IMR-90 (cell line): ENCODE measurements at regions not wholly inside any gene's neighbourhood (a gene's known extent, or its start where the extent isn't known, plus 50 kb on each side); places are given as distances from the start of the nearest gene placed in this dataset.

Source experiments
- ATAC-seq: fragments of 200-7000 bp; cut with Tn5 transposase; 2 replicates; pipeline ENCODE4 v1.9.1; 2020; ENCODE audit warnings: low read depth, mild to moderate bottlenecking, moderate library complexity
- BruUV-seq: library from RNA; stranded (reverse); fragments of 400-500 nt; replicated peaks from 2 replicates; lab custom pipeline; 2021; lab: Mats Ljungman, UMichigan
- CTCF ChIA-PET: fragments of 300-600 bp; formaldehyde crosslinking; extraction: SDS; loops from one replicate; lab custom pipeline; 2021; ENCODE audit warnings: antibody characterized with exemption; lab: Yijun Ruan, JAX
- POLR2A ChIA-PET: fragments of 300-600 bp; sonication (Branson Sonifier 250); formaldehyde crosslinking; loops from one replicate; lab custom pipeline; 2022; ENCODE audit warnings: antibody characterized with exemption; ENCODE audit not compliant: unreplicated experiment; lab: Charles Lee
- DNase-seq: peaks from one replicate; pipeline ENCODE4 v3.0.0; 2013
- H2AFZ ChIP-seq: replicated peaks from 2 replicates; pipeline ENCODE3; 2013; ENCODE audit warnings: low read length, mild to moderate bottlenecking; ENCODE audit not compliant: poor library complexity
- H2AK5ac ChIP-seq: 2 replicates; pipeline ENCODE4 v1.6.1; 2013; ENCODE audit warnings: low read depth, low read length, inconsistent platforms
- H2AK9ac ChIP-seq: replicated peaks from 2 replicates; pipeline ENCODE3; 2013; ENCODE audit warnings: mild to moderate bottlenecking, low read depth, low read length, moderate library complexity; ENCODE audit not compliant: poor library complexity
- H2BK120ac ChIP-seq: 2 replicates; pipeline ENCODE4 v1.6.1; 2013; ENCODE audit warnings: low read depth, low read length, inconsistent platforms
- H2BK15ac ChIP-seq: 3 replicates; pipeline ENCODE4 v1.6.1; 2013; ENCODE audit warnings: low read depth, low read length, inconsistent platforms
- H2BK20ac ChIP-seq: 2 replicates; pipeline ENCODE4 v1.6.1; 2013; ENCODE audit warnings: low read depth, mild to moderate bottlenecking, inconsistent platforms, low read length, moderate library complexity
- H2BK5ac ChIP-seq: 2 replicates; pipeline ENCODE4 v1.6.1; 2013; ENCODE audit warnings: mild to moderate bottlenecking, low read depth, low read length, inconsistent platforms; ENCODE audit not compliant: poor library complexity, severe bottlenecking
- H3K14ac ChIP-seq: replicated peaks from 2 replicates; pipeline ENCODE4 v1.6.1; 2013; ENCODE audit warnings: low read depth, low read length, inconsistent platforms
- H3K18ac ChIP-seq: 2 replicates; pipeline ENCODE4 v1.6.1; 2013; ENCODE audit warnings: low read depth, low read length, control low read depth
- H3K23ac ChIP-seq: 2 replicates; pipeline ENCODE4 v1.6.1; 2013; ENCODE audit warnings: low read depth, low read length, inconsistent platforms
- H3K27ac ChIP-seq: 2 replicates; pipeline ENCODE4 v1.5.1; 2013; ENCODE audit warnings: mild to moderate bottlenecking, control low read depth, low read length; ENCODE audit not compliant: insufficient read depth
- H3K27me3 ChIP-seq: 2 replicates; pipeline ENCODE4 v1.6.1; 2013; ENCODE audit warnings: low read length; ENCODE audit not compliant: control insufficient read depth, insufficient read depth
- H3K36me3 ChIP-seq: 2 replicates; pipeline ENCODE4 v1.6.1; 2013; ENCODE audit warnings: low read length, mixed read lengths; ENCODE audit not compliant: control insufficient read depth, insufficient read depth
- H3K4ac ChIP-seq: 2 replicates; pipeline ENCODE4 v1.6.1; 2013; ENCODE audit warnings: low read depth, low read length, inconsistent platforms
- H3K4me1 ChIP-seq: 2 replicates; pipeline ENCODE4 v1.6.1; 2013; ENCODE audit warnings: low read length, mixed read lengths; ENCODE audit not compliant: control insufficient read depth, insufficient read depth
- H3K4me2 ChIP-seq: 2 replicates; pipeline ENCODE4 v1.6.1; 2013; ENCODE audit warnings: low read depth, mild to moderate bottlenecking, control low read depth, low read length, moderate library complexity
- H3K4me3 ChIP-seq: 2 replicates; pipeline ENCODE4 v1.5.1; 2013; ENCODE audit warnings: low read depth, mild to moderate bottlenecking, control low read depth, low read length, moderate library complexity; ENCODE audit not compliant: insufficient read depth
- H3K56ac ChIP-seq: 2 replicates; pipeline ENCODE4 v1.6.1; 2013; ENCODE audit warnings: low read length, inconsistent platforms; ENCODE audit not compliant: insufficient read depth; ENCODE audit errors: extremely low read depth
- H3K79me1 ChIP-seq, 2 experiments: 2 replicates each; pipeline ENCODE4 v1.6.1; 2013; ENCODE audit warnings: low read length in 2 of 2, inconsistent platforms in 1 of 2, low read depth in 1 of 2
- H3K9ac ChIP-seq: 2 replicates; pipeline ENCODE4 v1.6.1; 2013; ENCODE audit warnings: low read depth, low read length, control low read depth
- H3K9me1 ChIP-seq: 2 replicates; pipeline ENCODE4 v1.6.1; 2013; ENCODE audit warnings: low read length, inconsistent platforms; ENCODE audit not compliant: insufficient read depth
- H3K9me3 ChIP-seq: 2 replicates; pipeline ENCODE4 v1.6.1; 2013; ENCODE audit warnings: low read length; ENCODE audit not compliant: control insufficient read depth, insufficient read depth
- H4K20me1 ChIP-seq: 2 replicates; pipeline ENCODE4 v1.6.1; 2013; ENCODE audit warnings: low read length, inconsistent platforms; ENCODE audit not compliant: insufficient read depth
- H4K5ac ChIP-seq: 2 replicates; pipeline ENCODE4 v1.6.1; 2013; ENCODE audit warnings: mild to moderate bottlenecking, low read depth, low read length, control low read depth
- H4K8ac ChIP-seq, 2 experiments: 2 replicates each; pipeline ENCODE4 v1.6.1; 2013; ENCODE audit warnings: low read depth in 2 of 2, low read length in 2 of 2, control low read depth in 1 of 2, inconsistent platforms in 1 of 2
- H4K91ac ChIP-seq: 2 replicates; pipeline ENCODE4 v1.6.1; 2013; ENCODE audit warnings: low read depth, low read length, inconsistent platforms; ENCODE audit not compliant: insufficient read depth
- BHLHE40 ChIP-seq: fragments of 150-350 bp; IDR thresholded peaks from 2 replicates; pipeline ENCODE4 v1.6.1; 2016; ENCODE audit warnings: mild to moderate bottlenecking, low read depth, low read length
- CEBPB ChIP-seq: IDR thresholded peaks from 2 replicates; pipeline ENCODE4 v1.6.1; 2012; ENCODE audit warnings: low read depth, low read length, improper control_type of control experiment
- CHD1 ChIP-seq: IDR thresholded peaks from 2 replicates; pipeline ENCODE4 v1.6.1; 2012; ENCODE audit warnings: low read depth, low read length, improper control_type of control experiment
- CTCF ChIP-seq: conservative IDR thresholded peaks from 2 replicates; pipeline ENCODE4 v1.5.1; 2012; ENCODE audit warnings: mild to moderate bottlenecking, low read depth, low read length, improper control_type of control experiment
- ELK1 ChIP-seq: fragments of 150-350 bp; IDR thresholded peaks from 2 replicates; pipeline ENCODE4 v1.6.1; 2016; ENCODE audit warnings: low read depth, mild to moderate bottlenecking, low read length, moderate library complexity, borderline replicate concordance
- FOS ChIP-seq: fragments of 150-350 bp; IDR thresholded peaks from 2 replicates; pipeline ENCODE4 v1.6.1; 2016; ENCODE audit warnings: low read depth, low read length
- MAFK ChIP-seq: IDR thresholded peaks from 2 replicates; pipeline ENCODE4 v1.6.1; 2012; ENCODE audit warnings: low read depth, low read length, improper control_type of control experiment
- MAZ ChIP-seq: IDR thresholded peaks from 2 replicates; pipeline ENCODE4 v1.6.1; 2012; ENCODE audit warnings: low read depth, mild to moderate bottlenecking, low read length, improper control_type of control experiment, moderate library complexity, borderline replicate concordance
- MXI1 ChIP-seq: IDR thresholded peaks from 2 replicates; pipeline ENCODE4 v1.6.1; 2012; ENCODE audit warnings: low read depth, mild to moderate bottlenecking, low read length, moderate library complexity, borderline replicate concordance
- NFE2L2 ChIP-seq: fragments of 150-350 bp; IDR thresholded peaks from 2 replicates; pipeline ENCODE4 v1.6.1; 2016; ENCODE audit warnings: low read depth, mild to moderate bottlenecking, low read length
- POLR2A ChIP-seq: IDR thresholded peaks from 2 replicates; pipeline ENCODE4 v1.6.1; 2012; ENCODE audit warnings: mild to moderate bottlenecking, low read depth, low read length
- RAD21 ChIP-seq: IDR thresholded peaks from 2 replicates; pipeline ENCODE4 v1.6.1; 2012; ENCODE audit warnings: low read length, improper control_type of control experiment
- RCOR1 ChIP-seq: IDR thresholded peaks from 2 replicates; pipeline ENCODE4 v1.6.1; 2012; ENCODE audit warnings: mild to moderate bottlenecking, low read length, improper control_type of control experiment; ENCODE audit not compliant: insufficient replicate concordance
- RFX5 ChIP-seq: IDR thresholded peaks from 2 replicates; pipeline ENCODE4 v1.8.0; 2012; ENCODE audit warnings: low read depth, mild to moderate bottlenecking, low read length, moderate library complexity
- SMC3 ChIP-seq: fragments of 150-350 bp; IDR thresholded peaks from 2 replicates; pipeline ENCODE4 v1.6.1; 2016; ENCODE audit warnings: low read depth, mild to moderate bottlenecking, antibody characterized with exemption, low read length, moderate library complexity
- WGBS, 2 experiments: methylation state at CpG; one replicate each; pipeline versions ENCODE4 v1.1.5 to v1.1.7; 2013; ENCODE audit warnings: missing lambda C conversion rate in 2 of 2; ENCODE audit not compliant: insufficient read length in 1 of 2; ENCODE audit errors: extremely low coverage in 2 of 2; 5-methylcytosine and 5-hydroxymethylcytosine counted together
- dilution Hi-C: fragments of 300-500 bp; cut with HindIII; formaldehyde crosslinking; loops from one replicate; pipeline ENCODE4 v1.14.3; 2018; ENCODE audit warnings: low sequenced_read_pairs; ENCODE audit not compliant: unreplicated experiment
- in situ Hi-C: fragments of 300-500 bp; cut with MboI; formaldehyde crosslinking; loops from 3 replicates; pipeline ENCODE4 v1.14.3; 2019; ENCODE audit warnings: low sequenced_read_pairs, inconsistent platforms, mixed read lengths
- intact Hi-C: fragments of 100-400 bp; cut with micrococcal nuclease; formaldehyde crosslinking; loops from 2 replicates; pipeline ENCODE4 v1.10.0; 2022
- TF ChIP-seq, protein P1 (sequence below): fragments of 150-350 bp; IDR thresholded peaks from 2 replicates; pipeline ENCODE4 v1.6.1; 2017; ENCODE audit warnings: mild to moderate bottlenecking, antibody characterized with exemption, low read length, low read depth

DNA sequence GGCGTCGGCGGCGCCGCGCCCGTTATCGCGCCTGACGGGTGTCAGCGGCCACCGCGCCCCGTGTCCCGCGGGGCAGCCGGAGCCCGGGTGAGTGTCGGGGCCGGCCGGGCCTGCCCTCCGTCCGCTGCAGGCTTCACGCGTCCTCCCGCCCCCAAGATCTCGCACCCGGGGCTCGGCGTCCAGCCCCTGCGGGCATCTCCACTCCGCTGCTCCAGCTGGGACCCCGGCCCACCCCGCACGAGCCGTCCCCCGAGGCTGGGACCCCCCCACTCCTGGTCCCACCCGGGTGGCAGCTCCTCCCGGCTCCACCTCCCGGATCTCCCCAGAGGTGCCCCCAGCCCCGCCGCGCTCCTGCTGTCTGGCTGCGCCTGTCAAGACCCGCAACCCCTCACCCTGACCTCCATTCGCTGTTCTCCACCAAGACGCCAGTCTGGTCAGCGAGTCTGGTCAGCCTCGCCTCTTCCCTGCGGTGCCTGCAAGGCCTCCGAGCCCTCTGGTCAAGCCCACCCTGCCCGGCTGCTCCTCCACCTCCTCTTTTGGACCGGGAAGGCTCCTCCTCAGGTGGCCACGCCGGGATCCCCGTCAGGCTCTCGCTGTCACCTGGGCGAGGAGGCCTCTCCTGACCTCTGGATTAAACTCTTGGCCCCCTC is 66.0 kb upstream of the NKX1-1 start:
- no peak overlapping the region for H2AK5ac ChIP-seq
- ChIA-PET POLR2A (no interaction called here), CTCF (no interaction called here)
- no peak overlapping the region for H2BK20ac ChIP-seq
- no peaks in the 10 kb centered on the region for H4K20me1 ChIP-seq
- no peak overlapping the region for H4K5ac ChIP-seq
- no peak overlapping the region for H2AK9ac ChIP-seq
- DNase-seq (no peak), ATAC-seq (no peak)
- no peak overlapping the region for H4K8ac ChIP-seq
- no peak overlapping the region for H3K4me2 ChIP-seq
- no peak overlapping the region for H3K18ac ChIP-seq
- BruUV-seq, result no TSS peak
- no peak overlapping the region for H2BK120ac ChIP-seq
- H3K14ac ChIP-seq, result no peak overlapping the region
- H4K91ac ChIP-seq, result no peak overlapping the region
- H3K9me3 ChIP-seq, result no peaks in the 10 kb centered on the region
- H3K56ac ChIP-seq, result no peak overlapping the region
- 3% methylated on average over 23 of the region's 58 CpGs; no CpG with 5 or more reads in 1 of the 2 experiments for WGBS, 2 experiments
- H3K36me3 ChIP-seq, result no peaks in the 10 kb centered on the region
- no peaks in the 10 kb centered on the region for H3K9me1 ChIP-seq
- intact Hi-C loops, result no loop called here
- in situ Hi-C loops, result no loop called here
- H3K27me3 ChIP-seq, result peaks cover 17% of the 10 kb centered on the region
- H3K27ac ChIP-seq, result no peak overlapping the region
- no peaks in the 10 kb centered on the region for H3K4me1 ChIP-seq
- H2BK15ac ChIP-seq, result no peak overlapping the region
- dilution Hi-C loops, result no loop called here
- no peak overlapping the region for H3K23ac ChIP-seq
- H3K4ac ChIP-seq, result no peak overlapping the region
- H3K9ac ChIP-seq, result no peak overlapping the region
- H3K79me1 ChIP-seq, result no peaks in the 10 kb centered on the region
- no peak overlapping the region for H2BK5ac ChIP-seq
- no peak overlapping the region for H2AFZ ChIP-seq
- TF ChIP-seq BHLHE40, result no peak
- TF ChIP-seq, protein P1, sequence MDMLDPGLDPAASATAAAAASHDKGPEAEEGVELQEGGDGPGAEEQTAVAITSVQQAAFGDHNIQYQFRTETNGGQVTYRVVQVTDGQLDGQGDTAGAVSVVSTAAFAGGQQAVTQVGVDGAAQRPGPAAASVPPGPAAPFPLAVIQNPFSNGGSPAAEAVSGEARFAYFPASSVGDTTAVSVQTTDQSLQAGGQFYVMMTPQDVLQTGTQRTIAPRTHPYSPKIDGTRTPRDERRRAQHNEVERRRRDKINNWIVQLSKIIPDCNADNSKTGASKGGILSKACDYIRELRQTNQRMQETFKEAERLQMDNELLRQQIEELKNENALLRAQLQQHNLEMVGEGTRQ, result no peak
- no peak for TF ChIP-seq CEBPB
- TF ChIP-seq RFX5, result no peak
- no peak for TF ChIP-seq MAZ
- no peak for TF ChIP-seq RAD21
- no peak for TF ChIP-seq CTCF
- no peak for TF ChIP-seq ELK1
- TF ChIP-seq SMC3, result no peak
- TF ChIP-seq POLR2A, result no peak
- no peak for TF ChIP-seq NFE2L2
- TF ChIP-seq MXI1, result no peak
- TF ChIP-seq CHD1, result no peak
- TF ChIP-seq RCOR1, result no peak
- no peak for TF ChIP-seq FOS
- no peak for TF ChIP-seq MAFK
- no peak overlapping the region for H3K4me3 ChIP-seq
